WTC11 (cell line): ENCODE measurements at regions not wholly inside any gene's neighbourhood (a gene's known extent, or its start where the extent isn't known, plus 50 kb on each side); places are given as distances from the start of the nearest gene placed in this dataset.

ENCODE experiments used
- ATAC-seq: fragments of 200-7000 bp; cut with Tn5 transposase; 2 replicates; pipeline ENCODE4 v1.10.0; 2021; ENCODE audit warnings: mild to moderate bottlenecking, moderate library complexity
- CTCF ChIA-PET: fragments of 300-600 bp; sonication (Branson Sonifier 250); formaldehyde crosslinking; loops from one replicate; lab custom pipeline; 2021; ENCODE audit warnings: antibody characterized with exemption; lab: Charles Lee
- POLR2A ChIA-PET: fragments of 350-600 bp; sonication (Branson Sonifier 250); formaldehyde crosslinking; loops from one replicate; lab custom pipeline; 2021; ENCODE audit warnings: antibody characterized with exemption; lab: Charles Lee
- DNase-seq: peaks from one replicate; pipeline ENCODE4 v3.0.0; 2021; ENCODE audit warnings: low spot score
- H3K27ac Mint-ChIP-seq: 2 replicates; pipeline ENCODE4 v1.8.0; 2021; ENCODE audit warnings: mixed read lengths
- H3K27me3 Mint-ChIP-seq: 2 replicates; pipeline ENCODE4 v1.8.0; 2021; ENCODE audit warnings: low read depth, mild to moderate bottlenecking, moderate library complexity, mixed read lengths
- H3K36me3 Mint-ChIP-seq: 2 replicates; pipeline ENCODE4 v1.8.0; 2021; ENCODE audit warnings: mixed read lengths
- H3K4me1 Mint-ChIP-seq: 2 replicates; pipeline ENCODE4 v1.8.0; 2022; ENCODE audit warnings: mixed read lengths
- H3K4me3 Mint-ChIP-seq: 2 replicates; pipeline ENCODE4 v1.8.0; 2021; ENCODE audit warnings: mild to moderate bottlenecking, moderate library complexity, mixed read lengths
- H3K9me3 Mint-ChIP-seq: 2 replicates; pipeline ENCODE4 v1.8.0; 2021; ENCODE audit warnings: mixed read lengths
- CREB1 ChIP-seq: sonication (generic); formaldehyde crosslinking; IDR thresholded peaks from 2 replicates; pipeline ENCODE4 v1.8.0; 2023; ENCODE audit warnings: mild to moderate bottlenecking, missing genetic modification reagents
- FOXP1 ChIP-seq: sonication (generic); formaldehyde crosslinking; IDR thresholded peaks from 2 replicates; pipeline ENCODE4 v1.8.0; 2022; ENCODE audit warnings: missing genetic modification reagents, mild to moderate bottlenecking, moderate library complexity, borderline replicate concordance
- GRHL2 ChIP-seq: fragments of 250-450 bp; sonication (Bioruptor Pico); IDR thresholded peaks from 2 replicates; pipeline ENCODE4 v1.8.0; 2022; ENCODE audit warnings: mild to moderate bottlenecking, moderate library complexity; ENCODE audit not compliant: insufficient replicate concordance, severe bottlenecking
- MYBL2 ChIP-seq: sonication (generic); formaldehyde crosslinking; IDR thresholded peaks from 2 replicates; pipeline ENCODE4 v1.8.1; 2023; ENCODE audit warnings: mild to moderate bottlenecking, moderate library complexity, missing genetic modification reagents
- NFYB ChIP-seq: sonication (generic); formaldehyde crosslinking; conservative IDR thresholded peaks from 2 replicates; pipeline ENCODE4 v1.8.0; 2022; ENCODE audit warnings: low read depth, missing genetic modification reagents
- RELA ChIP-seq: sonication (generic); formaldehyde crosslinking; IDR thresholded peaks from 2 replicates; pipeline ENCODE4 v1.8.1; 2022; ENCODE audit warnings: missing genetic modification reagents, mild to moderate bottlenecking, borderline replicate concordance
- TEAD4 ChIP-seq: sonication (generic); formaldehyde crosslinking; IDR thresholded peaks from 2 replicates; pipeline ENCODE4 v1.8.0; 2022; ENCODE audit warnings: mild to moderate bottlenecking, missing genetic modification reagents
- ZNF121 ChIP-seq: sonication (generic); formaldehyde crosslinking; IDR thresholded peaks from 2 replicates; pipeline ENCODE4 v1.8.0; 2023; ENCODE audit warnings: missing genetic modification reagents
- ZNF263 ChIP-seq: sonication (generic); formaldehyde crosslinking; IDR thresholded peaks from 2 replicates; pipeline ENCODE4 v1.8.1; 2022; ENCODE audit warnings: low read depth, mild to moderate bottlenecking, moderate library complexity, missing genetic modification reagents
- ZNF317 ChIP-seq: sonication (generic); formaldehyde crosslinking; IDR thresholded peaks from 2 replicates; pipeline ENCODE4 v1.8.1; 2023; ENCODE audit warnings: low read depth, mild to moderate bottlenecking, moderate library complexity, missing genetic modification reagents, borderline replicate concordance
- ZNF671 ChIP-seq: fragments of 250-450 bp; sonication (Bioruptor Pico); IDR thresholded peaks from 2 replicates; pipeline ENCODE4 v1.8.0; 2021; ENCODE audit warnings: mild to moderate bottlenecking
- TF ChIP-seq, protein P1 (sequence below): sonication (generic); formaldehyde crosslinking; IDR thresholded peaks from 2 replicates; pipeline ENCODE4 v1.8.0; 2022; ENCODE audit warnings: missing genetic modification reagents
- TF ChIP-seq, protein P2 (sequence below): sonication (generic); formaldehyde crosslinking; IDR thresholded peaks from 2 replicates; pipeline ENCODE4 v1.8.1; 2023; ENCODE audit warnings: mild to moderate bottlenecking, missing genetic modification reagents, moderate library complexity
- TF ChIP-seq, protein P3 (sequence below): sonication (generic); formaldehyde crosslinking; IDR thresholded peaks from 2 replicates; pipeline ENCODE4 v1.8.1; 2022; ENCODE audit warnings: low read depth, mild to moderate bottlenecking, moderate library complexity, missing genetic modification reagents, borderline replicate concordance
- TF ChIP-seq, protein P4 (sequence below): sonication (generic); formaldehyde crosslinking; IDR thresholded peaks from 2 replicates; pipeline ENCODE4 v1.8.0; 2022; ENCODE audit warnings: mild to moderate bottlenecking, missing genetic modification reagents
- TF ChIP-seq, protein P5 (sequence below): sonication (generic); formaldehyde crosslinking; IDR thresholded peaks from 2 replicates; pipeline ENCODE4 v1.8.1; 2023; ENCODE audit warnings: mild to moderate bottlenecking, missing genetic modification reagents, moderate library complexity
- TF ChIP-seq, protein P6 (sequence below): fragments of 250-450 bp; sonication (Bioruptor Pico); IDR thresholded peaks from 2 replicates; pipeline ENCODE4 v2.1.2; 2022; ENCODE audit warnings: mild to moderate bottlenecking, moderate library complexity

DNA sequence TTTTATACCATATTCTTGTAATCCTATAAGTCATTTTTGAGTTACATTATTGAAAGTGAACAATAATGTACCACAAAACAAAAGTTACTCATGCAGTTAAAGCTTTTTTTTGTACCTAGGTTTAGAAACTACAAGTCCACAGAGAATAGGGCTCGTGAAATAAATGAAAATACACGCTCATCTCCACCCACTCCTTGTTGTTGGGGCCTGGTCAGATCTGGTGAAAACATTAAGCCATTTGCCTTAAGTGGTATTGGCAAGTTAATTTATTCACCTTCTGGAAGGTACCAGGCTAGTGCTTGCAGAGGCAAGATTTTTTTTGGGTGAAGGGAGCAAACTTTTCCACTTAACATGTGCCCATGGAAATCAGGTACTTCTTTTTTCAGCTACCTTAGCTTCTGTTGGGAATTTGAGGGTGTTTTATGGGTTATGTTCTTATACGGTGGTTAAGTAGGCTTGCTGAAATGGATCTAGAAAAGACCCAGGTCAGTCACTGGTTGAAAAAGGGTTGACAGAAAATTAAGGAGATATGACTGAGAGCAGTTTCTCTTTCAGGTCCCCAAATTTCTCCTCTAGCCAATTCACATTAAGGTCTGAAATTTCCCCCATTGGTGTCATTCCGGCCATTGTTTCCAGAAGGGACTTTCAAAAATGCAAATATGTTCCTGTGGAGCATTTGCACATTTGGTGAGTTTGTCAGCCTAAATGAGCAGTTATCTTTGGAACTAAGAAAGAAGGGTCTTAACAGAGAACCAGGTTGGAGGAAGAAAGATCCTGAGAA, 143.3 kb downstream of the KCNRG start:
- peaks cover 6% of the 10 kb centered on the region for H3K27me3 Mint-ChIP-seq
- TF ChIP-seq, protein P1, sequence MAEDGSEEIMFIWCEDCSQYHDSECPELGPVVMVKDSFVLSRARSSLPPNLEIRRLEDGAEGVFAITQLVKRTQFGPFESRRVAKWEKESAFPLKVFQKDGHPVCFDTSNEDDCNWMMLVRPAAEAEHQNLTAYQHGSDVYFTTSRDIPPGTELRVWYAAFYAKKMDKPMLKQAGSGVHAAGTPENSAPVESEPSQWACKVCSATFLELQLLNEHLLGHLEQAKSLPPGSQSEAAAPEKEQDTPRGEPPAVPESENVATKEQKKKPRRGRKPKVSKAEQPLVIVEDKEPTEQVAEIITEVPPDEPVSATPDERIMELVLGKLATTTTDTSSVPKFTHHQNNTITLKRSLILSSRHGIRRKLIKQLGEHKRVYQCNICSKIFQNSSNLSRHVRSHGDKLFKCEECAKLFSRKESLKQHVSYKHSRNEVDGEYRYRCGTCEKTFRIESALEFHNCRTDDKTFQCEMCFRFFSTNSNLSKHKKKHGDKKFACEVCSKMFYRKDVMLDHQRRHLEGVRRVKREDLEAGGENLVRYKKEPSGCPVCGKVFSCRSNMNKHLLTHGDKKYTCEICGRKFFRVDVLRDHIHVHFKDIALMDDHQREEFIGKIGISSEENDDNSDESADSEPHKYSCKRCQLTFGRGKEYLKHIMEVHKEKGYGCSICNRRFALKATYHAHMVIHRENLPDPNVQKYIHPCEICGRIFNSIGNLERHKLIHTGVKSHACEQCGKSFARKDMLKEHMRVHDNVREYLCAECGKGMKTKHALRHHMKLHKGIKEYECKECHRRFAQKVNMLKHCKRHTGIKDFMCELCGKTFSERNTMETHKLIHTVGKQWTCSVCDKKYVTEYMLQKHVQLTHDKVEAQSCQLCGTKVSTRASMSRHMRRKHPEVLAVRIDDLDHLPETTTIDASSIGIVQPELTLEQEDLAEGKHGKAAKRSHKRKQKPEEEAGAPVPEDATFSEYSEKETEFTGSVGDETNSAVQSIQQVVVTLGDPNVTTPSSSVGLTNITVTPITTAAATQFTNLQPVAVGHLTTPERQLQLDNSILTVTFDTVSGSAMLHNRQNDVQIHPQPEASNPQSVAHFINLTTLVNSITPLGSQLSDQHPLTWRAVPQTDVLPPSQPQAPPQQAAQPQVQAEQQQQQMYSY (CRISPR knock-in tag) = no peak
- TF ChIP-seq FOXP1 (CRISPR knock-in tag) = no peak
- TF ChIP-seq, protein P2, sequence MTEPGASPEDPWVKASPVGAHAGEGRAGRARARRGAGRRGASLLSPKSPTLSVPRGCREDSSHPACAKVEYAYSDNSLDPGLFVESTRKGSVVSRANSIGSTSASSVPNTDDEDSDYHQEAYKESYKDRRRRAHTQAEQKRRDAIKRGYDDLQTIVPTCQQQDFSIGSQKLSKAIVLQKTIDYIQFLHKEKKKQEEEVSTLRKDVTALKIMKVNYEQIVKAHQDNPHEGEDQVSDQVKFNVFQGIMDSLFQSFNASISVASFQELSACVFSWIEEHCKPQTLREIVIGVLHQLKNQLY = no peak
- TF ChIP-seq, protein P3, sequence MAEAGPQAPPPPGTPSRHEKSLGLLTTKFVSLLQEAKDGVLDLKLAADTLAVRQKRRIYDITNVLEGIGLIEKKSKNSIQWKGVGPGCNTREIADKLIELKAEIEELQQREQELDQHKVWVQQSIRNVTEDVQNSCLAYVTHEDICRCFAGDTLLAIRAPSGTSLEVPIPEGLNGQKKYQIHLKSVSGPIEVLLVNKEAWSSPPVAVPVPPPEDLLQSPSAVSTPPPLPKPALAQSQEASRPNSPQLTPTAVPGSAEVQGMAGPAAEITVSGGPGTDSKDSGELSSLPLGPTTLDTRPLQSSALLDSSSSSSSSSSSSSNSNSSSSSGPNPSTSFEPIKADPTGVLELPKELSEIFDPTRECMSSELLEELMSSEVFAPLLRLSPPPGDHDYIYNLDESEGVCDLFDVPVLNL (CRISPR knock-in tag) = no peak
- no peak for TF ChIP-seq TEAD4 (CRISPR knock-in tag)
- TF ChIP-seq, protein P4, sequence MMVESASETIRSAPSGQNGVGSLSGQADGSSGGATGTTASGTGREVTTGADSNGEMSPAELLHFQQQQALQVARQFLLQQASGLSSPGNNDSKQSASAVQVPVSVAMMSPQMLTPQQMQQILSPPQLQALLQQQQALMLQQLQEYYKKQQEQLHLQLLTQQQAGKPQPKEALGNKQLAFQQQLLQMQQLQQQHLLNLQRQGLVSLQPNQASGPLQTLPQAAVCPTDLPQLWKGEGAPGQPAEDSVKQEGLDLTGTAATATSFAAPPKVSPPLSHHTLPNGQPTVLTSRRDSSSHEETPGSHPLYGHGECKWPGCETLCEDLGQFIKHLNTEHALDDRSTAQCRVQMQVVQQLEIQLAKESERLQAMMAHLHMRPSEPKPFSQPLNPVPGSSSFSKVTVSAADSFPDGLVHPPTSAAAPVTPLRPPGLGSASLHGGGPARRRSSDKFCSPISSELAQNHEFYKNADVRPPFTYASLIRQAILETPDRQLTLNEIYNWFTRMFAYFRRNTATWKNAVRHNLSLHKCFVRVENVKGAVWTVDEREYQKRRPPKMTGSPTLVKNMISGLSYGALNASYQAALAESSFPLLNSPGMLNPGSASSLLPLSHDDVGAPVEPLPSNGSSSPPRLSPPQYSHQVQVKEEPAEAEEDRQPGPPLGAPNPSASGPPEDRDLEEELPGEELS = no peak
- TF ChIP-seq, all 79 proteins: peak for 0
- Mint-ChIP-seq H3K4me3 (no peak overlapping the region), H3K27ac (no peak overlapping the region), H3K4me1 (peaks cover 23% of the 10 kb centered on the region), H3K36me3 (no peaks in the 10 kb centered on the region), H3K9me3 (no peaks in the 10 kb centered on the region)
- DNase-seq (no peak), ATAC-seq (no peak)
- ChIA-PET CTCF (interaction anchor here (1.1 kb wide), 1 partner anchor 182 kb away, joined by 3 read pairs; no protein-coding TSS in a partner anchor), POLR2A (no interaction called here)

DNA sequence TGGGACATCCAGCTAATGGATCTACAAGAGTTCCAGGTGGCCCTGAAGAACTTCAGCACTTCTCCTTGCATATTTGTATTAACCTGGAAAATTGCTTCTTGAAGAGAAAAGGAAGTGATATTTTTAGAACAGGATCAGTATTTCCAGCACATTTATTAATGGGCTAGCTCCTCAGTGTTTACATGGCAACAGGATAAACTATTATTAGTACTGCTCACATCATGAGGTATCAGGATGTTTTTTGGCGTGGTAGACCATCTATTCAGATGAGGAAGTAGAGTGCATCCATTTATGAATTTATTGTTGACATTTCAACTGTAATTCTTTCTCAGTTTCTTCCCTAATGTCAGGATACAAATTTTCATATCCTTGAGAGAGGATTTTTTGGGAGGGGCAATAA, 144.4 kb downstream of the KCNRG start:
- no peak for TF ChIP-seq ZNF317
- no peak for TF ChIP-seq ZNF671 (CRISPR knock-in tag)
- TF ChIP-seq, protein P5, sequence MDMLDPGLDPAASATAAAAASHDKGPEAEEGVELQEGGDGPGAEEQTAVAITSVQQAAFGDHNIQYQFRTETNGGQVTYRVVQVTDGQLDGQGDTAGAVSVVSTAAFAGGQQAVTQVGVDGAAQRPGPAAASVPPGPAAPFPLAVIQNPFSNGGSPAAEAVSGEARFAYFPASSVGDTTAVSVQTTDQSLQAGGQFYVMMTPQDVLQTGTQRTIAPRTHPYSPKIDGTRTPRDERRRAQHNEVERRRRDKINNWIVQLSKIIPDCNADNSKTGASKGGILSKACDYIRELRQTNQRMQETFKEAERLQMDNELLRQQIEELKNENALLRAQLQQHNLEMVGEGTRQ = no peak
- no peak for TF ChIP-seq NFYB (CRISPR knock-in tag)
- TF ChIP-seq RELA (CRISPR knock-in tag) = no peak
- TF ChIP-seq ZNF263 (CRISPR knock-in tag) = no peak
- TF ChIP-seq ZNF121 (CRISPR knock-in tag) = no peak
- TF ChIP-seq CREB1 (CRISPR knock-in tag) = no peak
- TF ChIP-seq, protein P4 = no peak
- no peak for TF ChIP-seq MYBL2 (CRISPR knock-in tag)
- TF ChIP-seq GRHL2 (CRISPR knock-in tag) = no peak
- TF ChIP-seq, protein P6, sequence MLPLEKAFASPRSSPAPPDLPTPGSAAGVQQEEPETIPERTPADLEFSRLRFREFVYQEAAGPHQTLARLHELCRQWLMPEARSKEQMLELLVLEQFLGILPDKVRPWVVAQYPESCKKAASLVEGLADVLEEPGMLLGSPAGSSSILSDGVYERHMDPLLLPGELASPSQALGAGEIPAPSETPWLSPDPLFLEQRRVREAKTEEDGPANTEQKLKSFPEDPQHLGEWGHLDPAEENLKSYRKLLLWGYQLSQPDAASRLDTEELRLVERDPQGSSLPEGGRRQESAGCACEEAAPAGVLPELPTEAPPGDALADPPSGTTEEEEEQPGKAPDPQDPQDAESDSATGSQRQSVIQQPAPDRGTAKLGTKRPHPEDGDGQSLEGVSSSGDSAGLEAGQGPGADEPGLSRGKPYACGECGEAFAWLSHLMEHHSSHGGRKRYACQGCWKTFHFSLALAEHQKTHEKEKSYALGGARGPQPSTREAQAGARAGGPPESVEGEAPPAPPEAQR (CRISPR knock-in tag) = no peak
- no peak for DNase-seq
- POLR2A ChIA-PET = no interaction called here
- Mint-ChIP-seq H3K36me3 (no peaks in the 10 kb centered on the region), H3K27me3 (peaks cover 6% of the 10 kb centered on the region), H3K9me3 (no peaks in the 10 kb centered on the region), H3K4me1 (peaks cover 23% of the 10 kb centered on the region), H3K4me3 (no peak overlapping the region), H3K27ac (no peak overlapping the region)
- no peak for ATAC-seq
- CTCF ChIA-PET = interaction anchor here (0.9 kb wide), 1 partner anchor 30 kb away, joined by 3 read pairs; no protein-coding TSS in a partner anchor
